ENCODE measurements at regions not wholly inside any gene's neighbourhood (a gene's known extent, or its start where the extent isn't known, plus 50 kb on each side); places are given as distances from the start of the nearest gene placed in this dataset.

GRCh38 chr6:98335594-98335993 lies 498.8 kb upstream of the POU3F2 start:
- FAIRE-seq, result no peak
- TF ChIP-seq SPI1 (IDR thresholded peaks at IDR 0.05; ENCODE audit: low read depth, low read length) (no peak), TAF1 (IDR thresholded peaks at IDR 0.05; ENCODE audit: low read depth, low read length) (no peak), POLR2A (IDR thresholded peaks at IDR 0.05; ENCODE audit: low read depth, low read length) (no peak), POLR2AphosphoS5 (IDR thresholded peaks at IDR 0.05; ENCODE audit: low read depth, low read length) (no peak), POU2F2 (IDR thresholded peaks at IDR 0.05; ENCODE audit: low read depth, low read length) (no peak), PAX5 (IDR thresholded peaks at IDR 0.05; ENCODE audit: insufficient read depth, low read length, severe bottlenecking) (no peak)
- no peak for DNase-seq (ENCODE audit: insufficient read length, low spot score)

- TF ChIP-seq POLR2AphosphoS5 (IDR thresholded peaks at IDR 0.05; ENCODE audit: low read depth, low read length), result no peak
- TF ChIP-seq POU2F2 (IDR thresholded peaks at IDR 0.05; ENCODE audit: low read depth, low read length), result no peak
- no peak for TF ChIP-seq SPI1 (IDR thresholded peaks at IDR 0.05; ENCODE audit: low read depth, low read length)
- no peak for TF ChIP-seq POLR2A (IDR thresholded peaks at IDR 0.05; ENCODE audit: low read depth, low read length)
- no peak for TF ChIP-seq PAX5 (IDR thresholded peaks at IDR 0.05; ENCODE audit: insufficient read depth, low read length, severe bottlenecking)
- no peak for DNase-seq (ENCODE audit: insufficient read length, low spot score)
- FAIRE-seq, result no peak
Measured at GRCh38 chr6:98339506-98339905, 494.9 kb upstream of the POU3F2 start.

- no peak for FAIRE-seq
- TF ChIP-seq PAX5 (IDR thresholded peaks at IDR 0.05; ENCODE audit: insufficient read depth, low read length, severe bottlenecking), result no peak
- TF ChIP-seq SPI1 (IDR thresholded peaks at IDR 0.05; ENCODE audit: low read depth, low read length), result no peak
- TF ChIP-seq TAF1 (IDR thresholded peaks at IDR 0.05; ENCODE audit: low read depth, low read length), result no peak
- TF ChIP-seq POLR2A (IDR thresholded peaks at IDR 0.05; ENCODE audit: low read depth, low read length), result no peak
- no peak for TF ChIP-seq POU2F2 (IDR thresholded peaks at IDR 0.05; ENCODE audit: low read depth, low read length)
- TF ChIP-seq POLR2AphosphoS5 (IDR thresholded peaks at IDR 0.05; ENCODE audit: low read depth, low read length), result no peak
- DNase-seq (ENCODE audit: insufficient read length, low spot score), result no peak
Measured at GRCh38 chr6:98343004-98343403, 491.4 kb upstream of the POU3F2 start.

- DNase-seq (ENCODE audit: insufficient read length, low spot score) (no peak), FAIRE-seq (no peak)
- TF ChIP-seq SPI1 (IDR thresholded peaks at IDR 0.05; ENCODE audit: low read depth, low read length) (no peak), POLR2AphosphoS5 (IDR thresholded peaks at IDR 0.05; ENCODE audit: low read depth, low read length) (no peak), POLR2A (IDR thresholded peaks at IDR 0.05; ENCODE audit: low read depth, low read length) (no peak), PAX5 (IDR thresholded peaks at IDR 0.05; ENCODE audit: insufficient read depth, low read length, severe bottlenecking) (no peak), POU2F2 (IDR thresholded peaks at IDR 0.05; ENCODE audit: low read depth, low read length) (no peak)
Measured at GRCh38 chr6:98343797-98344196, 490.6 kb upstream of the POU3F2 start.

GRCh38 chr6:98352348-98352747 lies 482.0 kb upstream of the POU3F2 start:
- TF ChIP-seq SPI1 (IDR thresholded peaks at IDR 0.05; ENCODE audit: low read depth, low read length), result no peak
- TF ChIP-seq TAF1 (IDR thresholded peaks at IDR 0.05; ENCODE audit: low read depth, low read length), result no peak
- TF ChIP-seq POLR2A (IDR thresholded peaks at IDR 0.05; ENCODE audit: low read depth, low read length), result no peak
- TF ChIP-seq PAX5 (IDR thresholded peaks at IDR 0.05; ENCODE audit: insufficient read depth, low read length, severe bottlenecking), result no peak
- no peak for TF ChIP-seq POU2F2 (IDR thresholded peaks at IDR 0.05; ENCODE audit: low read depth, low read length)
- TF ChIP-seq POLR2AphosphoS5 (IDR thresholded peaks at IDR 0.05; ENCODE audit: low read depth, low read length), result no peak
- no peak for FAIRE-seq

GRCh38 chr6:98358173-98358572 lies 476.2 kb upstream of the POU3F2 start:
- no peak for TF ChIP-seq PAX5 (IDR thresholded peaks at IDR 0.05; ENCODE audit: insufficient read depth, low read length, severe bottlenecking)
- TF ChIP-seq POLR2AphosphoS5 (IDR thresholded peaks at IDR 0.05; ENCODE audit: low read depth, low read length), result no peak
- TF ChIP-seq POLR2A (IDR thresholded peaks at IDR 0.05; ENCODE audit: low read depth, low read length), result no peak
- no peak for TF ChIP-seq POU2F2 (IDR thresholded peaks at IDR 0.05; ENCODE audit: low read depth, low read length)
- TF ChIP-seq TAF1 (IDR thresholded peaks at IDR 0.05; ENCODE audit: low read depth, low read length), result no peak
- TF ChIP-seq SPI1 (IDR thresholded peaks at IDR 0.05; ENCODE audit: low read depth, low read length), result no peak
- no peak for FAIRE-seq

More at GRCh38 chr6:98352348-98352747, 482.0 kb upstream of the POU3F2 start:
- no peak for DNase-seq (ENCODE audit: insufficient read length, low spot score)

GRCh38 chr6:98366371-98366770 lies 468.0 kb upstream of the POU3F2 start:
- TF ChIP-seq TAF1 (IDR thresholded peaks at IDR 0.05; ENCODE audit: low read depth, low read length) (no peak), POLR2A (IDR thresholded peaks at IDR 0.05; ENCODE audit: low read depth, low read length) (no peak), PAX5 (IDR thresholded peaks at IDR 0.05; ENCODE audit: insufficient read depth, low read length, severe bottlenecking) (no peak), SPI1 (IDR thresholded peaks at IDR 0.05; ENCODE audit: low read depth, low read length) (no peak), POU2F2 (IDR thresholded peaks at IDR 0.05; ENCODE audit: low read depth, low read length) (no peak), POLR2AphosphoS5 (IDR thresholded peaks at IDR 0.05; ENCODE audit: low read depth, low read length) (no peak)
- no peak for FAIRE-seq
- no peak for DNase-seq (ENCODE audit: insufficient read length, low spot score)

More at GRCh38 chr6:98358173-98358572, 476.2 kb upstream of the POU3F2 start:
- DNase-seq (ENCODE audit: insufficient read length, low spot score), result no peak

- TF ChIP-seq POLR2A (IDR thresholded peaks at IDR 0.05; ENCODE audit: low read depth, low read length) (no peak), POU2F2 (IDR thresholded peaks at IDR 0.05; ENCODE audit: low read depth, low read length) (no peak), SPI1 (IDR thresholded peaks at IDR 0.05; ENCODE audit: low read depth, low read length) (no peak), PAX5 (IDR thresholded peaks at IDR 0.05; ENCODE audit: insufficient read depth, low read length, severe bottlenecking) (no peak), TAF1 (IDR thresholded peaks at IDR 0.05; ENCODE audit: low read depth, low read length) (no peak), POLR2AphosphoS5 (IDR thresholded peaks at IDR 0.05; ENCODE audit: low read depth, low read length) (no peak)
Measured at GRCh38 chr6:98380589-98380988, 453.8 kb upstream of the POU3F2 start.

GRCh38 chr6:98382246-98382645 lies 452.1 kb upstream of the POU3F2 start:
- FAIRE-seq (no peak), DNase-seq (ENCODE audit: insufficient read length, low spot score) (no peak)
- no peak for TF ChIP-seq PAX5 (IDR thresholded peaks at IDR 0.05; ENCODE audit: insufficient read depth, low read length, severe bottlenecking)
- no peak for TF ChIP-seq TAF1 (IDR thresholded peaks at IDR 0.05; ENCODE audit: low read depth, low read length)

More at GRCh38 chr6:98380589-98380988, 453.8 kb upstream of the POU3F2 start:
- no peak for DNase-seq (ENCODE audit: insufficient read length, low spot score)
- FAIRE-seq, result no peak

GRCh38 chr6:98384334-98384733 lies 450.0 kb upstream of the POU3F2 start:
- no peak for FAIRE-seq
- no peak for DNase-seq (ENCODE audit: insufficient read length, low spot score)
- no peak for TF ChIP-seq POLR2A (IDR thresholded peaks at IDR 0.05; ENCODE audit: low read depth, low read length)
- no peak for TF ChIP-seq PAX5 (IDR thresholded peaks at IDR 0.05; ENCODE audit: insufficient read depth, low read length, severe bottlenecking)
- no peak for TF ChIP-seq TAF1 (IDR thresholded peaks at IDR 0.05; ENCODE audit: low read depth, low read length)
- no peak for TF ChIP-seq POU2F2 (IDR thresholded peaks at IDR 0.05; ENCODE audit: low read depth, low read length)
- TF ChIP-seq POLR2AphosphoS5 (IDR thresholded peaks at IDR 0.05; ENCODE audit: low read depth, low read length), result no peak
- TF ChIP-seq SPI1 (IDR thresholded peaks at IDR 0.05; ENCODE audit: low read depth, low read length), result no peak
